RWPE1 (cell line): ENCODE measurements at regions not wholly inside any gene's neighbourhood (a gene's known extent, or its start where the extent isn't known, plus 50 kb on each side); places are given as distances from the start of the nearest gene placed in this dataset.

Experiments used
- CTCF ChIA-PET: fragments of 350-600 bp; sonication (Branson Sonifier 250); formaldehyde crosslinking; extraction: SDS; loops from one replicate; lab custom pipeline; 2021; lab: Yijun Ruan, JAX
- POLR2A ChIA-PET: fragments of 400-600 bp; formaldehyde crosslinking; extraction: SDS; loops from one replicate; lab custom pipeline; 2020; ENCODE audit warnings: antibody characterized with exemption; ENCODE audit not compliant: low non-redundant PET; lab: Yijun Ruan, JAX
- DNase-seq: peaks from one replicate; pipeline ENCODE4 v3.0.0; 2012; ENCODE audit warnings: low spot score
- H3K27ac ChIP-seq: fragments of 450-650 bp; 2 replicates; pipeline ENCODE4 v1.5.1; 2017
- CTCF ChIP-seq: fragments of 450-650 bp; conservative IDR thresholded peaks from 2 replicates; pipeline ENCODE4 v1.5.1; 2017; ENCODE audit warnings: low read depth, mild to moderate bottlenecking

- TF ChIP-seq CTCF = no peak
- no peak overlapping the region for H3K27ac ChIP-seq
- CTCF ChIA-PET = no interaction called here
- POLR2A ChIA-PET = no interaction called here
- no peak for DNase-seq
These were observed 696.1 kb upstream of the NCAM2 start for GRCh38 chr21:20302084-20302483.

GRCh38 chr21:20306836-20307235 is 691.4 kb upstream of the NCAM2 start:
- ChIA-PET CTCF (no interaction called here), POLR2A (no interaction called here)
- no peak for TF ChIP-seq CTCF
- no peak for DNase-seq
- no peak overlapping the region for H3K27ac ChIP-seq

- POLR2A ChIA-PET = no interaction called here
- no peak for TF ChIP-seq CTCF
- CTCF ChIA-PET = no interaction called here
These were observed 689.5 kb upstream of the NCAM2 start for GRCh38 chr21:20308586-20309315.

GRCh38 chr21:20311234-20311787 is 686.9 kb upstream of the NCAM2 start:
- H3K27ac ChIP-seq = no peak overlapping the region
- DNase-seq = no peak
- ChIA-PET CTCF (no interaction called here), POLR2A (no interaction called here)
- no peak for TF ChIP-seq CTCF

More at GRCh38 chr21:20308586-20309315, 689.5 kb upstream of the NCAM2 start:
- DNase-seq = no peak
- H3K27ac ChIP-seq = no peak overlapping the region

- CTCF ChIA-PET = interaction anchor here (0.6 kb wide), 1 partner anchor 52 kb away, joined by 4 read pairs; no protein-coding TSS in a partner anchor
- no peak for DNase-seq
- POLR2A ChIA-PET = no interaction called here
- no peak for TF ChIP-seq CTCF
- H3K27ac ChIP-seq = no peak overlapping the region
These were observed 685.2 kb upstream of the NCAM2 start for GRCh38 chr21:20313013-20313412.

- no peak overlapping the region for H3K27ac ChIP-seq
- ChIA-PET CTCF (no interaction called here), POLR2A (no interaction called here)
- TF ChIP-seq CTCF = no peak
- DNase-seq = no peak
These were observed 683.2 kb upstream of the NCAM2 start for GRCh38 chr21:20315042-20315441.
